HCT116 (cell line): ENCODE measurements at regions not wholly inside any gene's neighbourhood (a gene's known extent, or its start where the extent isn't known, plus 50 kb on each side); places are given as distances from the start of the nearest gene placed in this dataset.

Experiments
- CEBPB ChIP-seq: IDR thresholded peaks from 2 replicates; pipeline ENCODE4 v1.6.1; 2012; ENCODE audit warnings: low read depth
- EZH2 ChIP-seq: fragments of 200-600 bp; sonication (generic); IDR thresholded peaks from 2 replicates; pipeline ENCODE4 v1.6.1; 2017; ENCODE audit warnings: antibody characterized with exemption, mixed run types
- EZH2phosphoT487 ChIP-seq: fragments of 200-600 bp; IDR thresholded peaks from 2 replicates; pipeline ENCODE4 v1.6.1; 2018; ENCODE audit warnings: antibody characterized with exemption, borderline replicate concordance
- FOSL1 ChIP-seq: IDR thresholded peaks from 2 replicates; pipeline ENCODE4 v1.6.1; 2012; ENCODE audit warnings: low read depth
- JUND ChIP-seq: IDR thresholded peaks from 2 replicates; pipeline ENCODE4 v1.6.1; 2012
- MAX ChIP-seq: IDR thresholded peaks from 2 replicates; pipeline ENCODE4 v1.6.1; 2012
- POLR2A ChIP-seq: IDR thresholded peaks from 2 replicates; pipeline ENCODE4 v1.7.0; 2011; ENCODE audit warnings: borderline replicate concordance; ENCODE audit not compliant: insufficient read depth, insufficient read length; ENCODE audit errors: extremely low read depth
- POLR2AphosphoS5 ChIP-seq: IDR thresholded peaks from 2 replicates; pipeline ENCODE4 v1.6.1; 2011; ENCODE audit warnings: mild to moderate bottlenecking, low read depth, low read length, moderate library complexity
- RAD21 ChIP-seq: IDR thresholded peaks from 2 replicates; pipeline ENCODE4 v1.6.1; 2012; ENCODE audit warnings: low read depth, mild to moderate bottlenecking
- TF ChIP-seq, protein P1 (sequence below), 3 experiments: fragments of 200-600 bp in 1 of 3; sonication (generic) in 1 of 3; IDR thresholded peaks in 2 of 3; conservative IDR thresholded peaks in 1 of 3; 2 replicates each; pipeline ENCODE4 v1.5.1; 2012 to 2017; ENCODE audit warnings: low read depth in 2 of 3, low read length in 2 of 3, antibody characterized with exemption in 1 of 3, borderline replicate concordance in 1 of 3, control low read depth in 1 of 3, mild to moderate bottlenecking in 1 of 3, mixed read lengths in 1 of 3, mixed run types in 1 of 3, moderate library complexity in 1 of 3; ENCODE audit not compliant: insufficient read depth in 1 of 3
- TF ChIP-seq, protein P2 (sequence below): IDR thresholded peaks from 2 replicates; pipeline ENCODE4 v1.6.1; 2011; ENCODE audit warnings: mild to moderate bottlenecking, low read length, moderate library complexity; ENCODE audit not compliant: insufficient replicate concordance; ENCODE audit errors: extremely low read depth
- TF ChIP-seq, protein P3 (sequence below): IDR thresholded peaks from 2 replicates; pipeline ENCODE4 v1.6.1; 2012; ENCODE audit warnings: low read depth

DNA sequence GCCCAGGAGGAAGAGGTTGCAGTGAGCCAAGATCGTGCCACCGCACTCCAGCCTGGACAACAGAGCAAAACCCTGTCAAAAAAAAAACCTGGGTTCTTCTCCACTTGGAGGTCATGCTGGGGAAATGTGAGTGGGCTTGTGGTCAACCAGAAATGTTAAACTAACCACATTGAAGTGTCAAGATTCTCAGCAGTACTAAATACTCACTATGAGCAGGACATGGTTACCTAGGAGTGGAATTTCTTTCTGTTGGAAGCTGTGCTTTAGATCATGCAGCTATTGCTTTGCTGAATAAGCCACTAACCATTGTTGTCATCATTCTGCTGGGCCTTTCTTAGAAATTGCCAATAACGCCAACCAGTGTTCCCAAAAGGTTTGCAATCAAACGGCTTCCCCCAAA, 253.3 kb upstream of the TSHZ3 start:
- TF ChIP-seq EZH2 (no peak), MAX (no peak), POLR2AphosphoS5 (no peak), POLR2A (no peak), RAD21 (no peak), JUND (no peak), CEBPB (no peak), EZH2phosphoT487 (no peak), FOSL1 (no peak)
- TF ChIP-seq, protein P1, sequence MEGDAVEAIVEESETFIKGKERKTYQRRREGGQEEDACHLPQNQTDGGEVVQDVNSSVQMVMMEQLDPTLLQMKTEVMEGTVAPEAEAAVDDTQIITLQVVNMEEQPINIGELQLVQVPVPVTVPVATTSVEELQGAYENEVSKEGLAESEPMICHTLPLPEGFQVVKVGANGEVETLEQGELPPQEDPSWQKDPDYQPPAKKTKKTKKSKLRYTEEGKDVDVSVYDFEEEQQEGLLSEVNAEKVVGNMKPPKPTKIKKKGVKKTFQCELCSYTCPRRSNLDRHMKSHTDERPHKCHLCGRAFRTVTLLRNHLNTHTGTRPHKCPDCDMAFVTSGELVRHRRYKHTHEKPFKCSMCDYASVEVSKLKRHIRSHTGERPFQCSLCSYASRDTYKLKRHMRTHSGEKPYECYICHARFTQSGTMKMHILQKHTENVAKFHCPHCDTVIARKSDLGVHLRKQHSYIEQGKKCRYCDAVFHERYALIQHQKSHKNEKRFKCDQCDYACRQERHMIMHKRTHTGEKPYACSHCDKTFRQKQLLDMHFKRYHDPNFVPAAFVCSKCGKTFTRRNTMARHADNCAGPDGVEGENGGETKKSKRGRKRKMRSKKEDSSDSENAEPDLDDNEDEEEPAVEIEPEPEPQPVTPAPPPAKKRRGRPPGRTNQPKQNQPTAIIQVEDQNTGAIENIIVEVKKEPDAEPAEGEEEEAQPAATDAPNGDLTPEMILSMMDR (IDR thresholded peaks at IDR 0.05 in 2 of 3, conservative IDR thresholded peaks at IDR 0.05 in 1 of 3; ENCODE audit: borderline replicate concordance in 1 of 3, insufficient read depth in 1 of 3, low read depth in 2 of 3, low read length in 2 of 3) = no peak
- TF ChIP-seq, protein P2, sequence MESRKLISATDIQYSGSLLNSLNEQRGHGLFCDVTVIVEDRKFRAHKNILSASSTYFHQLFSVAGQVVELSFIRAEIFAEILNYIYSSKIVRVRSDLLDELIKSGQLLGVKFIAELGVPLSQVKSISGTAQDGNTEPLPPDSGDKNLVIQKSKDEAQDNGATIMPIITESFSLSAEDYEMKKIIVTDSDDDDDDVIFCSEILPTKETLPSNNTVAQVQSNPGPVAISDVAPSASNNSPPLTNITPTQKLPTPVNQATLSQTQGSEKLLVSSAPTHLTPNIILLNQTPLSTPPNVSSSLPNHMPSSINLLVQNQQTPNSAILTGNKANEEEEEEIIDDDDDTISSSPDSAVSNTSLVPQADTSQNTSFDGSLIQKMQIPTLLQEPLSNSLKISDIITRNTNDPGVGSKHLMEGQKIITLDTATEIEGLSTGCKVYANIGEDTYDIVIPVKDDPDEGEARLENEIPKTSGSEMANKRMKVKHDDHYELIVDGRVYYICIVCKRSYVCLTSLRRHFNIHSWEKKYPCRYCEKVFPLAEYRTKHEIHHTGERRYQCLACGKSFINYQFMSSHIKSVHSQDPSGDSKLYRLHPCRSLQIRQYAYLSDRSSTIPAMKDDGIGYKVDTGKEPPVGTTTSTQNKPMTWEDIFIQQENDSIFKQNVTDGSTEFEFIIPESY = no peak
- TF ChIP-seq, protein P3, sequence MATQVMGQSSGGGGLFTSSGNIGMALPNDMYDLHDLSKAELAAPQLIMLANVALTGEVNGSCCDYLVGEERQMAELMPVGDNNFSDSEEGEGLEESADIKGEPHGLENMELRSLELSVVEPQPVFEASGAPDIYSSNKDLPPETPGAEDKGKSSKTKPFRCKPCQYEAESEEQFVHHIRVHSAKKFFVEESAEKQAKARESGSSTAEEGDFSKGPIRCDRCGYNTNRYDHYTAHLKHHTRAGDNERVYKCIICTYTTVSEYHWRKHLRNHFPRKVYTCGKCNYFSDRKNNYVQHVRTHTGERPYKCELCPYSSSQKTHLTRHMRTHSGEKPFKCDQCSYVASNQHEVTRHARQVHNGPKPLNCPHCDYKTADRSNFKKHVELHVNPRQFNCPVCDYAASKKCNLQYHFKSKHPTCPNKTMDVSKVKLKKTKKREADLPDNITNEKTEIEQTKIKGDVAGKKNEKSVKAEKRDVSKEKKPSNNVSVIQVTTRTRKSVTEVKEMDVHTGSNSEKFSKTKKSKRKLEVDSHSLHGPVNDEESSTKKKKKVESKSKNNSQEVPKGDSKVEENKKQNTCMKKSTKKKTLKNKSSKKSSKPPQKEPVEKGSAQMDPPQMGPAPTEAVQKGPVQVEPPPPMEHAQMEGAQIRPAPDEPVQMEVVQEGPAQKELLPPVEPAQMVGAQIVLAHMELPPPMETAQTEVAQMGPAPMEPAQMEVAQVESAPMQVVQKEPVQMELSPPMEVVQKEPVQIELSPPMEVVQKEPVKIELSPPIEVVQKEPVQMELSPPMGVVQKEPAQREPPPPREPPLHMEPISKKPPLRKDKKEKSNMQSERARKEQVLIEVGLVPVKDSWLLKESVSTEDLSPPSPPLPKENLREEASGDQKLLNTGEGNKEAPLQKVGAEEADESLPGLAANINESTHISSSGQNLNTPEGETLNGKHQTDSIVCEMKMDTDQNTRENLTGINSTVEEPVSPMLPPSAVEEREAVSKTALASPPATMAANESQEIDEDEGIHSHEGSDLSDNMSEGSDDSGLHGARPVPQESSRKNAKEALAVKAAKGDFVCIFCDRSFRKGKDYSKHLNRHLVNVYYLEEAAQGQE = no peak
